ENCODE measurements at regions not wholly inside any gene's neighbourhood (a gene's known extent, or its start where the extent isn't known, plus 50 kb on each side); places are given as distances from the start of the nearest gene placed in this dataset.

GRCh38 chr7:45235905-45236304 lies 78.3 kb downstream of the RAMP3 start:
- no peak for DNase-seq

GRCh38 chr7:45236666-45237065 lies 79.1 kb downstream of the RAMP3 start:
- no peak for DNase-seq

- no peak for DNase-seq
Observed at GRCh38 chr7:45237788-45238461, 80.3 kb downstream of the RAMP3 start.

GRCh38 chr7:45238806-45239205 lies 81.2 kb downstream of the RAMP3 start:
- DNase-seq, result no peak

GRCh38 chr7:45239486-45239885 lies 81.9 kb downstream of the RAMP3 start:
- DNase-seq, result peak; percentile 86

- DNase-seq, result no peak
Observed at GRCh38 chr7:45240273-45240771, 82.7 kb downstream of the RAMP3 start.

- no peak for DNase-seq
Observed at GRCh38 chr7:45240926-45241325, 83.3 kb downstream of the RAMP3 start.

GRCh38 chr7:45241339-45242109 lies 83.9 kb downstream of the RAMP3 start:
- no peak for DNase-seq

- DNase-seq, result no peak
Observed at GRCh38 chr7:45242261-45242660, 84.7 kb downstream of the RAMP3 start.

- DNase-seq, result no peak
Observed at GRCh38 chr7:45242698-45243097, 85.1 kb downstream of the RAMP3 start.

- no peak for DNase-seq
Observed at GRCh38 chr7:45244981-45245380, 87.4 kb downstream of the RAMP3 start.

- DNase-seq, result no peak
Observed at GRCh38 chr7:45246339-45246738, 88.7 kb downstream of the RAMP3 start.

- no peak for DNase-seq
Observed at GRCh38 chr7:45252248-45252647, 94.7 kb downstream of the RAMP3 start.

GRCh38 chr7:45252857-45253256 lies 95.3 kb downstream of the RAMP3 start:
- DNase-seq, result no peak

- no peak for DNase-seq
Observed at GRCh38 chr7:45253368-45253767, 95.8 kb downstream of the RAMP3 start.

GRCh38 chr7:45255187-45255586 lies 97.6 kb downstream of the RAMP3 start:
- DNase-seq, result no peak

- no peak for DNase-seq
Observed at GRCh38 chr7:45256309-45256708, 98.7 kb downstream of the RAMP3 start.

- DNase-seq, result no peak
Observed at GRCh38 chr7:45256775-45257174, 99.2 kb downstream of the RAMP3 start.

- no peak for DNase-seq
Observed at GRCh38 chr7:45257284-45257683, 99.7 kb downstream of the RAMP3 start.

- no peak for DNase-seq
Observed at GRCh38 chr7:45258533-45259226, 101.1 kb downstream of the RAMP3 start.

GRCh38 chr7:45259227-45259596 lies 101.6 kb downstream of the RAMP3 start:
- DNase-seq, result no peak

- DNase-seq, result peak; percentile 20
Observed at GRCh38 chr7:45259966-45260646, 102.5 kb downstream of the RAMP3 start.

GRCh38 chr7:45267262-45267661 lies 109.7 kb downstream of the RAMP3 start:
- no peak for DNase-seq
